Prostate gland (tissue), 2 donors: ENCODE measurements at regions not wholly inside any gene's neighbourhood (a gene's known extent, or its start where the extent isn't known, plus 50 kb on each side); places are given as distances from the start of the nearest gene placed in this dataset.

Experiments used
- DNase-seq: peaks from one replicate; pipeline ENCODE4 v3.0.0-alpha.2; 2019; ENCODE audit warnings: low spot score
- H3K27ac ChIP-seq, 2 donors: fragments of 200-600 bp; sonication (generic); 2 replicates each; pipeline ENCODE4 v1.5.1; 2017 to 2019
- H3K27me3 ChIP-seq: fragments of 200-600 bp; sonication (generic); replicated peaks from 2 replicates; pipeline ENCODE4 v1.5.1; 2019; ENCODE audit not compliant: insufficient read depth
- H3K36me3 ChIP-seq, 2 donors: fragments of 200-600 bp; sonication (generic); 1 replicate in 1 of 2; 2 replicates in 1 of 2; pipeline versions ENCODE4 v1.5.1 to v1.8.1; 2017 to 2019
- H3K4me1 ChIP-seq: fragments of 200-600 bp; sonication (generic); replicated peaks from 2 replicates; pipeline ENCODE4 v1.5.1; 2019
- H3K4me3 ChIP-seq, 2 donors: fragments of 200-600 bp; sonication (generic); 2 replicates each; pipeline ENCODE4 v1.5.1; 2017 to 2019
- H3K9me3 ChIP-seq: fragments of 200-600 bp; sonication (generic); 2 replicates; pipeline ENCODE4 v1.5.1; 2017
- CTCF ChIP-seq, 4 experiments: fragments of 200-600 bp in 2 of 4; fragments of 450-650 bp in 2 of 4; sonication (generic) in 2 of 4; IDR thresholded peaks; 1 replicate in 3 of 4; 2 replicates in 1 of 4; pipeline ENCODE4 v1.5.1; 2016 to 2019; ENCODE audit warnings: antibody characterized with exemption in 4 of 4, mild to moderate bottlenecking in 2 of 4, moderate library complexity in 2 of 4
- POLR2A ChIP-seq: fragments of 450-650 bp; IDR thresholded peaks from one replicate; pipeline ENCODE4 v1.6.1; 2016; ENCODE audit warnings: antibody characterized with exemption, mild to moderate bottlenecking
- POLR2AphosphoS5 ChIP-seq: sonication (generic); formaldehyde crosslinking; IDR thresholded peaks from one replicate; pipeline ENCODE4 v1.6.1; 2017; ENCODE audit warnings: antibody characterized with exemption
- WGBS: methylation state at CpG from one replicate; pipeline ENCODE4 v1.1.5; 2018; 5-methylcytosine and 5-hydroxymethylcytosine counted together
- intact Hi-C: fragments of 100-400 bp; cut with DNase I; formaldehyde crosslinking; loops from one replicate; pipeline ENCODE4 v1.14.2; 2022

GRCh38 chr13:99104396-99104795 is 96.3 kb upstream of the UBAC2 start:
- H3K36me3 ChIP-seq, result no peaks in the 10 kb centered on the region
- 87% methylated on average over 9 of the region's 9 CpGs for WGBS
- TF ChIP-seq POLR2A (no peak), POLR2AphosphoS5 (no peak), CTCF (IDR thresholded peaks at IDR 0.05) (no peak)

DNA sequence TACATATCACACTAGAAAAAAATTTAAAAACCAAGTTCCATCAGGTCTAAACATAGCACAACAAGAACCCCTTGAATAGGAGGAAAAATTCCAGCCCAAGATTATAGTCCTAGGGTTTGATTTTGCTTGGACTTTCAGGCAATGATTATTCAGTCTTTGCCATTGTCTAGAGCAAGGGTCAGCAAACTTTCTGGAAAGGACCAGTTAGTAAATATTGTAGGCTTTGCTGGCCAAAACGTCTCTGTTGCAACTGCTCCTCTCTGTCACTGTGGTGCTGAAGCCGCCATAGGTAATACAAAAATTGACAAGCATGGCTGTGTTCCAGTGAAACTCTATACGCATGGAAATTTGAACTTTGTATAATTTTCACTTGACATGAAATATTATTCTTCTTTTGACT is 95.5 kb upstream of the UBAC2 start:
- 88% methylated on average over 3 of the region's 3 CpGs for WGBS
- Histone ChIP-seq H3K27ac (no peak overlapping the region), H3K27me3 (no peaks in the 10 kb centered on the region), H3K9me3 (no peaks in the 10 kb centered on the region), H3K4me1 (no peaks in the 10 kb centered on the region), H3K4me3 (no peak overlapping the region), H3K36me3 (no peaks in the 10 kb centered on the region)
- intact Hi-C loops, result no loop called here
- DNase-seq, result no peak
- TF ChIP-seq CTCF (IDR thresholded peaks at IDR 0.05) (no peak), POLR2AphosphoS5 (no peak), POLR2A (no peak)

More at GRCh38 chr13:99104396-99104795, 96.3 kb upstream of the UBAC2 start:
- H3K4me3 ChIP-seq, result no peak overlapping the region
- intact Hi-C loops, result no loop called here
- no peaks in the 10 kb centered on the region for H3K4me1 ChIP-seq
- no peak overlapping the region for H3K27ac ChIP-seq
- no peaks in the 10 kb centered on the region for H3K9me3 ChIP-seq
- no peaks in the 10 kb centered on the region for H3K27me3 ChIP-seq
- no peak for DNase-seq

GRCh38 chr13:99113351-99113750 is 87.3 kb upstream of the UBAC2 start:
- WGBS, result 90% methylated on average over 5 of the region's 5 CpGs
- intact Hi-C loops, result no loop called here

DNA sequence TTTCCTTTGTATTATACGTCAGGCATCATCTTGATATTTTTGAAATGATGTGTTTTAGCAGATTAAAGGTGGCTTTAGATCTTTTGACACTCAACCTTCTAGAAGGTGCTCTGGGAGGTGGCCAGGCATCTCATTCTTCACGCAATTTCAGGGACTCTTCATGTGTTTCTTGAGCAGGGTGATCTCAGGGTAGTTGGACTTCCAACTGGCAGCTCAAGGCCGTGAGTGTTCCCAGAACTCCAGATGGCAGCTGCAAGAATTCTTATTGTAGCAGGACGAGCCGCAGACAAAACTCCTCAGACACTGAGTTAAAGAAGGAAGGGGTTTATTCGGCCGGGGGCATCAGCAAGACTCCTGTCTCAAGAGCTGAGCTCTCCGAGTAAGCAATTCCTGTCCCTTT is 82.5 kb upstream of the UBAC2 start:
- 90% methylated on average over 8 of the region's 8 CpGs for WGBS
- Histone ChIP-seq H3K27me3 (no peaks in the 10 kb centered on the region), H3K9me3 (no peaks in the 10 kb centered on the region), H3K27ac (no peak overlapping the region), H3K4me1 (no peaks in the 10 kb centered on the region), H3K4me3 (no peak overlapping the region), H3K36me3 (no peaks in the 10 kb centered on the region)
- no peak for DNase-seq
- TF ChIP-seq POLR2AphosphoS5, result no peak
- no peak for TF ChIP-seq CTCF (IDR thresholded peaks at IDR 0.05)
- intact Hi-C loops, result no loop called here

More at GRCh38 chr13:99113351-99113750, 87.3 kb upstream of the UBAC2 start:
- Histone ChIP-seq H3K4me3 (no peak overlapping the region), H3K27me3 (no peaks in the 10 kb centered on the region), H3K36me3 (no peaks in the 10 kb centered on the region), H3K4me1 (no peaks in the 10 kb centered on the region), H3K9me3 (no peaks in the 10 kb centered on the region), H3K27ac (no peak overlapping the region)
- TF ChIP-seq POLR2A (no peak), CTCF (IDR thresholded peaks at IDR 0.05) (no peak), POLR2AphosphoS5 (no peak)
- DNase-seq, result no peak

GRCh38 chr13:99119656-99120055 is 81.0 kb upstream of the UBAC2 start:
- intact Hi-C loops, result no loop called here
- Histone ChIP-seq H3K9me3 (no peaks in the 10 kb centered on the region), H3K27ac (no peak overlapping the region), H3K4me1 (no peaks in the 10 kb centered on the region), H3K27me3 (no peaks in the 10 kb centered on the region), H3K36me3 (no peaks in the 10 kb centered on the region), H3K4me3 (no peak overlapping the region)
- 85% methylated on average over 7 of the region's 7 CpGs for WGBS
- TF ChIP-seq CTCF (IDR thresholded peaks at IDR 0.05) (no peak), POLR2AphosphoS5 (no peak), POLR2A (no peak)
- DNase-seq, result no peak
